ENCODE measurements at regions not wholly inside any gene's neighbourhood (a gene's known extent, or its start where the extent isn't known, plus 50 kb on each side); places are given as distances from the start of the nearest gene placed in this dataset.

DNA sequence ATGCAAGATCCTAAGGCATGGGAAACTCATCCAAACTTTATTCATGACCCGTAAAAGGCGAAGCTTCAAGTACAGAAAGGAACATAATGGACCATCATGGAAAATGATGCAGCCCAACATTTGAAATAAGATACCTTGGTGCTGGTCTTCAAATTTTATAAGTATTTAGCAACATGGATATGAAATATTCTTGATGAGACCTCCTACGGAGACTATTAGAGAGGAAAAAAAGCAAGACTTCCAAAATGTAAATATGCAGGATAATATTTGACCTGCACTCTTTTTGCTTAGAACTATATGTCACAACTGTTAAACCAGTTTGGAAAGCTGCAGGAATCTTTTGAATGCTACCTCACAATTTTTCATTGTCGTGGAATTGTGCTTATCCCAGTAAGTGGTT lies 168.8 kb upstream of the ARID2 start:
- no peak overlapping the region for H3K27ac Mint-ChIP-seq
- no peak for DNase-seq
- no peaks in the 10 kb centered on the region for H3K9me3 Mint-ChIP-seq
- H3K4me1 Mint-ChIP-seq = no peaks in the 10 kb centered on the region
- H3K36me3 Mint-ChIP-seq (ENCODE audit: low read depth) = no peaks in the 10 kb centered on the region
- H3K4me3 Mint-ChIP-seq = no peak overlapping the region
- ChIA-PET POLR2A (no interaction called here), CTCF (no interaction called here)
- H3K27me3 Mint-ChIP-seq = peaks cover 2% of the 10 kb centered on the region

DNA sequence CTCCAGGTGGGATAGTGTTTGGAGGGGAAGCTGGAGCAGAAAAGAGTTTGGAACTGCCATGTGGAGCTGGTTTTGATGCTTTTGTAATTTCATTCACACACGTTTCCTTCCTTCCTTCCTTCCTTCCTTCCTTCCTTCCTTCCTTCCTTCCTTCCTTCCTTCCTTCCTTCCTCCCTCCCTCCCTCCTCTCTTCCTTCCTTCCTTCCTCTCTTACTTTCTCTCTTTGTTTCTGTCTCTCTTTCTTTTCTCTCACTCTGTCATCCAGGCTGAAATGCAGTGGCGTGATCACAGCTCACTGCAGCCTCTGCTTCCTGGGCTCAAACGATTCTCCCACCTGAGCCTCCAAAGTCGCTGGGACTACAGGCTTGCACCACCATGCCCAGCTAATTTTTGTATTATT lies 168.0 kb upstream of the ARID2 start:
- ChIA-PET POLR2A (no interaction called here), CTCF (no interaction called here)
- H3K36me3 Mint-ChIP-seq (ENCODE audit: low read depth) = no peaks in the 10 kb centered on the region
- H3K4me3 Mint-ChIP-seq = no peak overlapping the region
- peaks cover 2% of the 10 kb centered on the region for H3K27me3 Mint-ChIP-seq
- H3K27ac Mint-ChIP-seq = no peak overlapping the region
- H3K9me3 Mint-ChIP-seq = no peaks in the 10 kb centered on the region
- no peaks in the 10 kb centered on the region for H3K4me1 Mint-ChIP-seq
- no peak for DNase-seq

DNA sequence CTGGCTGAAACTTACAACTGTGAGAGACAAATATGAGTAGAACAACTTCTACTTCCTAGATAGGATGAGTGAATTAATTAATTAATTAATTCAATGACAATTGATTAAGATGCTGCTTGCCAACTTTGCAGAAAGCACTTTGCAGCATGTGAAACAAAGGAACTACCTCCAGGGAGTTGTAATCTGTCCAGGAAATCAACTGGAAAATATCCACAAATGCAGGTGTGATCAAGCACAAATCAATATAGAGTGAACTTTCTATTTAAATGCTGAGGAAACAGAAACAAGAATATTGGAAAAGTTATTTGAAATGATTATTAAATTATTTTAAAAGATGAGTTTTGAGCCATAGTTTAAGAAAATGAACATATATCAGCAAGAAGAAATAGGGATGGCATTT lies 163.9 kb upstream of the ARID2 start:
- Mint-ChIP-seq H3K27ac (no peak overlapping the region), H3K4me3 (no peak overlapping the region), H3K27me3 (peaks cover 2% of the 10 kb centered on the region), H3K9me3 (no peaks in the 10 kb centered on the region), H3K4me1 (no peaks in the 10 kb centered on the region), H3K36me3 (ENCODE audit: low read depth) (no peaks in the 10 kb centered on the region)
- POLR2A ChIA-PET = no interaction called here
- CTCF ChIA-PET = no interaction called here
- DNase-seq = no peak

DNA sequence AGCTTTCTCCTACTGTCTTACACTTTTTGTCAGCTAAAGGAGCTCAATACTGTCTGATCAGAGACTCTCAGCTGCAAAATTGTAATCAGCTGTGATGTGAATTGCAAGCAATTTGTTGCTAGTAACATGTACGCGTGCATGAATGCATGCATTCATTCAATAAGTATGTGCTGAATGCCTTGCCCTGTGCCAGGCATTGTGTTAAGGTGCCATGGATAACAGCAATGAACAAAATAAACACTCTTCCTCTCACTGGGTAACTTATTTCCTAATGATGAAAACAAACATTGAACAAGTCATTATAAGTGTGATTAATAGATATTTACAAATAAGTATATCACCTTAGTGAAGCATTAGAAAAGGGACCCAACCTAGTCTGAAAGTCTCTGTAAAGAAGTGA lies 163.2 kb upstream of the ARID2 start:
- Mint-ChIP-seq H3K27ac (no peak overlapping the region), H3K4me1 (no peaks in the 10 kb centered on the region), H3K4me3 (no peak overlapping the region), H3K9me3 (no peaks in the 10 kb centered on the region), H3K27me3 (peaks cover 2% of the 10 kb centered on the region), H3K36me3 (ENCODE audit: low read depth) (no peaks in the 10 kb centered on the region)
- no peak for DNase-seq
- CTCF ChIA-PET = no interaction called here
- POLR2A ChIA-PET = no interaction called here

DNA sequence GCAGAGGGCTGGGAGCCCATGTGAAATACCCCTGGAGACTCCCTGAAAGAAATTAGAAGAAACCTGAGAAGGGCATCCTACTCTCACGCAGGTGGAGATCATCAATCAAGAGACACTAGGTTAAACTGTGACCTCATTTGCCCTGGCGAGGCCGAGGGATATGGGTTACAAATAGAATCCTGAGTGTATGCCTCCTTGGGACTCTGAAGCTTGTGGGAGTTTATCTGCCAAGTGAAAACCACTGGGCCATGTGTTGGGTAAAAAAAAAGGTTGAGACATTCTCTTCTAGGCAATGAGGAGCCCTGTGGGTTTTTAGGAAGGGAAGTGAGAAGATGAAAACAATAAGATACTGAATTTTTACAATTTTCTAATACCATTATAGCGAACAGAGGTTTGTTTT lies 160.7 kb upstream of the ARID2 start:
- H3K27me3 Mint-ChIP-seq = peaks cover 2% of the 10 kb centered on the region
- DNase-seq = no peak
- no peak overlapping the region for H3K27ac Mint-ChIP-seq
- no peak overlapping the region for H3K4me3 Mint-ChIP-seq
- H3K9me3 Mint-ChIP-seq = no peaks in the 10 kb centered on the region
- POLR2A ChIA-PET = no interaction called here
- no peaks in the 10 kb centered on the region for H3K4me1 Mint-ChIP-seq
- CTCF ChIA-PET = interaction anchor here (1.5 kb wide), 1 partner anchor 25 kb away, joined by 6 read pairs; no protein-coding TSS in a partner anchor
- no peaks in the 10 kb centered on the region for H3K36me3 Mint-ChIP-seq (ENCODE audit: low read depth)

DNA sequence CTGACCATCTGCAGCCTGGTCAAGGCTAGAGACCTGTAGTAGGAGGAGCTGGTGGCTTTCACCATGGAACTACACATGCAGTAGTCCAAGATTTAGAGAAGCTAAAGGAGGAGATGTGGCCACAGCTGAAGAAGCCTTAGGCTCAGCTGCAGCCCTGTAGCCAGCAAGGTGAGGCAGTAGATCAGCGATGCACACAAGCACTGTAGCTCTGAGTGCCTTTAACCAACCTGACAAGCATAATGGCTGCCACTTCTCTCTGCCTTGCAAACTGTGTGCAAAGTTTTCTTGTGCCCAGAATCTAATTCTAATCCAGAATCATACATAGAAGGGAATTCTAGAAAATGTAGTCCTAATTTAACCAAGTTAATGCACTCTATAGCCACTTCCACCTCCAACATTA lies 159.0 kb upstream of the ARID2 start:
- no peak overlapping the region for H3K27ac Mint-ChIP-seq
- H3K4me1 Mint-ChIP-seq = no peaks in the 10 kb centered on the region
- H3K36me3 Mint-ChIP-seq (ENCODE audit: low read depth) = no peaks in the 10 kb centered on the region
- no peaks in the 10 kb centered on the region for H3K9me3 Mint-ChIP-seq
- H3K27me3 Mint-ChIP-seq = no peaks in the 10 kb centered on the region
- CTCF ChIA-PET = no interaction called here
- no peak overlapping the region for H3K4me3 Mint-ChIP-seq
- POLR2A ChIA-PET = no interaction called here
- DNase-seq = no peak

DNA sequence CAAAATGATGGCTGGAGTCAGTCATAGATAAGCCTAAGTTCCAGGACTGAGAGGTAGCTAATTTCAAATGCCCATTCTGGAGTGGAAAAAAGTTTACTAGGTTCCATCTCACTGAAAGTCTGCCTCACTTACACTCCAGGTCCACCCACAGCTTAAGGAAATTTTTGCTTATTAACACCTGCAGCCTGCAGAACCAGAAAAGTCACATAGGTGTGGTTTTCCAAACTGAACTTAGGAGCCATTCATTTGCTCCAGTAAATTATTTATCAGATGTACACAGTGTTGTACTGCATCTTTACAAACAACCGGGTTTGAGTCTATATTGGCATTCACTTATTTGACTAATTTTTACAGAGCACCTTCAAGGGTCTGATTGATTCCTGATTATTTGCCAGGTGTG lies 157.4 kb upstream of the ARID2 start:
- ChIA-PET CTCF (no interaction called here), POLR2A (interaction anchor here (0.6 kb wide), 1 partner anchor 461 kb away, joined by 3 read pairs; no protein-coding TSS in a partner anchor)
- DNase-seq = no peak
- Mint-ChIP-seq H3K4me1 (no peaks in the 10 kb centered on the region), H3K27ac (no peak overlapping the region), H3K27me3 (no peaks in the 10 kb centered on the region), H3K9me3 (no peaks in the 10 kb centered on the region), H3K36me3 (ENCODE audit: low read depth) (no peaks in the 10 kb centered on the region), H3K4me3 (no peak overlapping the region)

DNA sequence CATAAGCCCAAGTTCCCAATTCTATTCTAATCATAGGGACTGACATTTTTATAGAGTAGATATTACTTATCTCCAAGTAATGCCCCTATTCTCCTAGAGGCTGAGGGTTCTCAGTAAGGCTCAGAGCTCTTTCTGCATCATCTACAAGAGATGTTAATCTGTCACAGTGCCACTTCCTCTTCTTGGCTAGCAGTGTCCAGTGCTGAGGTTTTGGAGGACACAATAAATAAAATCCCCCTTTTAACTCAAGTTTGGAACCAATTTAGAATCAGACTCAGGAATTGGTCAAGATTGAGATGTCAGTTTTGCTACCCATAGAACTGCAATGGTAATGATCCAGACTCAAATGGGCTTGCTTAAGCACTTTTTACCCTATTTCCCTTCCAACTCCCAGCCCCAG lies 154.1 kb upstream of the ARID2 start:
- Mint-ChIP-seq H3K36me3 (ENCODE audit: low read depth) (no peaks in the 10 kb centered on the region), H3K4me1 (peaks cover 2% of the 10 kb centered on the region), H3K27ac (no peak overlapping the region), H3K9me3 (no peaks in the 10 kb centered on the region), H3K4me3 (no peak overlapping the region), H3K27me3 (no peaks in the 10 kb centered on the region)
- POLR2A ChIA-PET = no interaction called here
- CTCF ChIA-PET = no interaction called here
- DNase-seq = no peak

DNA sequence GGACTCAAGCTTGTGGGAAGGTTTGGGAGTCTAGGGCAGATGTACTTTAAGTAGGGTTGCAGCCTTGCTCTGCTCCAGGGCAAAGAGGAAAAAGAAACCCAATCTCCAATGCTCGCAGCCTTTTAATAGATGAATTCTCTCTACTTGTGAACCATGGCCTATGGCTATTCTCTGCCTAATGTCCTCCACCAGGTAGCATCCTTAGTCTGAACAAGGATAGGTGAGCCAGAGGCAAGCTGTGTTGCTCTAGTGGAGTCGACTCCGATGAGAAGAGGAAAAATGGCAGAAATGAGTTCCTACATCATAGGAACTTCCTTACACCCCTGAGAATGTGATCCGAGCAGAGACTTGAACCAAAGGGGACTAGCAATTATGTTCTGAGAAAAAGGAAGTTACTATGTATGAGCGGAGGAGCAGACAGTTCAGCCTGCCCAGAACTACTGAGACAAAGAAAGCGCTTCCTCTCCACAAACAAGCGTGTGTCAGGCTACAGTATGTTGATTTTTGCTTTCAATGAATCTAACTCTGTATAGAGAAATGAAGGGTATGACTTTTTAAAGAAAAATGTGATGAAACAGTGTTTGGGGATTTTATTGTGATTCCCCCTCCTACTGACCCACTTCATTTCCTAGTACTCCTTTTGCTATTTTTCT lies 153.6 kb upstream of the ARID2 start:
- Mint-ChIP-seq H3K4me1 (peaks cover 2% of the 10 kb centered on the region), H3K9me3 (no peaks in the 10 kb centered on the region), H3K4me3 (no peak overlapping the region), H3K36me3 (ENCODE audit: low read depth) (no peaks in the 10 kb centered on the region), H3K27me3 (peaks cover under 1% of the 10 kb centered on the region), H3K27ac (no peak overlapping the region)
- no peak for DNase-seq
- ChIA-PET CTCF (no interaction called here), POLR2A (no interaction called here)

DNA sequence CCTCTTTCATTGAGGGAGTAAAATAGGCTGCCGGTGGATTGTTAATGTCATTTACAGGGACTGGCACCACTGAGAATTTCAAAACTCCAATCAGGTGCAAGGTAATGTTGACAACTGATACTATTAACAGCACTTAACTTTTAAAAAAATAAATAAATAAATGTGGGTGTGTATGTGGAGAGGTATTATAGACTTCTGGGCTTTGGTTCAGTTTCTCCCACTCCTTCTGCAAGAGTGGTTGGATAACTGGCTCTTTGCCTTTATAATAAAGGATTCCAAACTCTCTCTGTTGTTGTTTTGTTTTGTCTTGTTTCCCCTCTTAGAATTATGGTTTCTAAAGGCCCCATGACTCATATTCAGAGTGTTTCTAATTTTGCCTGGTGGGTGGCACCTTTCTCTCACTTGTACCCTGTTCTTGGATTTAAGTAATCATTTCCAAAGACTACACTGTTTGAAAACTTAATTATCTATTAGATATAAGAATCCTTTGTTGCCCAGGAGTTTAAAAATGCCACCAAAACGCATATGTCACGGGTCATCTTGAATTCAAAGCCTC lies 151.6 kb upstream of the ARID2 start:
- Mint-ChIP-seq H3K27ac (no peak overlapping the region), H3K9me3 (no peaks in the 10 kb centered on the region), H3K4me1 (peaks cover 2% of the 10 kb centered on the region), H3K4me3 (no peak overlapping the region), H3K36me3 (ENCODE audit: low read depth) (no peaks in the 10 kb centered on the region), H3K27me3 (peaks cover 4% of the 10 kb centered on the region)
- no peak for DNase-seq
- CTCF ChIA-PET = no interaction called here
- POLR2A ChIA-PET = no interaction called here

DNA sequence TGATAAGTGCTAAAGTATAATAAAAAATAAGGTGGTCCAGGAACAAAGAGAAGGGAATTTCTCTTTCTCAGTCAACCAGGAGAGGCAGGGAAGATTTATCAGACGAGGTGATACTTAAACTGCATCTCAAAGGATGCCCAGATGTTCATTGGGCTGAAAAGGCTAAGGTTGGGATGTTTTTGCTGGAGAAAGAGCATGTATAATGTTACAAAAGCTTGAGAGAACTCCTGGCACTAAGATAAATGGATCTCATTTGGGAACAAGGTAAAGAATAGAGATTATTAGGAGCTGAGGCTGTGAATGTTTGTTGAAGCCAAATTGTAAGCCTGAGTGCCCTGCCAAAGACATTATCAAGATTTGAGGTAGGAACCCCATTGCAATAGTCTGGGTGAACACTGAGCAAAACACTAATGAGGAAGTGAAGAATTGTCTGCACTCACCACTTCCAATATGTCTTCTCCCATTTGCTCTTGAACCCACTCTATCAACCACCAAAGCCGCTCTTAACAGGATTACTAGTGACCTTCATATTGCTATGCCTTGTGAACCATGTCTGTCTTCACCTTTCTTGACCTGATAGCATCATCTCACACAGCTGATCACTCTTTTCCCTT lies 149.0 kb upstream of the ARID2 start:
- peaks cover 4% of the 10 kb centered on the region for H3K27me3 Mint-ChIP-seq
- H3K4me1 Mint-ChIP-seq = peaks cover 2% of the 10 kb centered on the region
- ChIA-PET CTCF (interaction anchor here (1.4 kb wide), 1 partner anchor 37 kb away, joined by 3 read pairs; no protein-coding TSS in a partner anchor), POLR2A (no interaction called here)
- no peak overlapping the region for H3K27ac Mint-ChIP-seq
- no peaks in the 10 kb centered on the region for H3K36me3 Mint-ChIP-seq (ENCODE audit: low read depth)
- no peak overlapping the region for H3K4me3 Mint-ChIP-seq
- no peak for DNase-seq
- no peaks in the 10 kb centered on the region for H3K9me3 Mint-ChIP-seq

DNA sequence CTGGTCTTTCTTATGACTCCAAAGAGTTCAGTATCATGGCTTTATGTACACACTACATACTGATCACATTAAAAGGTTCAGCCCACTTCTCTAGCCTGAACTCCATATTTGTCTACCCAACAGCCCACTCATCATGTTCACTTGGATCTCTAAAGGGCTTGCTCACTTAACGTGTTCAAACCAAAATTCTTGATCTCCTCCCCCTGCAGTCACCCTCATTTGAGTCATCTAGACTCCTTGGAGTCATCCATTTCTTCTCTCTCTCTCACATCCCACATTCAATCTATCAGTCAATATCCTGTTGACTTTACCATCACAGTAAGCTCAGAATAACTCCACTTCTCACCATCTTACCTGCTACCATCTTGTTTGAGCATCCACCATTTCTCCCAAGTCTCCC lies 148.4 kb upstream of the ARID2 start:
- CTCF ChIA-PET = no interaction called here
- Mint-ChIP-seq H3K4me1 (peaks cover 2% of the 10 kb centered on the region), H3K9me3 (no peaks in the 10 kb centered on the region), H3K36me3 (ENCODE audit: low read depth) (no peaks in the 10 kb centered on the region), H3K27me3 (peaks cover 4% of the 10 kb centered on the region), H3K4me3 (no peak overlapping the region), H3K27ac (no peak overlapping the region)
- POLR2A ChIA-PET = no interaction called here
- DNase-seq = no peak

DNA sequence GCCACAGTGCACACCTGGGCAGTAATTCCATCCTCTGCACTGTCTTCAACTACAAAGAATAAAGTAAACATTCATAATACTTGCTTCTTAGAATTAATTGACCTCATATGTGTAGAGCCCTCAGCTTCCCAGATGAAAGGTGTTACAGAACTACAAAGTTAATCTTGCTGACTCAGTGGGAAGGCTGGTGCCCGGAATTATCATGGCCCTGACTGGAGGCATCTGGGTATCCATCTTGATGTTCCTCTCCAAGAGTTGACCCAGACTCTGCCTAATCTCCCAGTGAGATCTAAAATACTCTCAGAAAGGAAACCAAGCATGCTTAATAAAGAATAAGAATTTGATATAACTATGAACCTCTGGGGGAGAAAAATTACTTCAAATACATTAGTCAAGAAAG lies 147.0 kb upstream of the ARID2 start:
- CTCF ChIA-PET = no interaction called here

DNA sequence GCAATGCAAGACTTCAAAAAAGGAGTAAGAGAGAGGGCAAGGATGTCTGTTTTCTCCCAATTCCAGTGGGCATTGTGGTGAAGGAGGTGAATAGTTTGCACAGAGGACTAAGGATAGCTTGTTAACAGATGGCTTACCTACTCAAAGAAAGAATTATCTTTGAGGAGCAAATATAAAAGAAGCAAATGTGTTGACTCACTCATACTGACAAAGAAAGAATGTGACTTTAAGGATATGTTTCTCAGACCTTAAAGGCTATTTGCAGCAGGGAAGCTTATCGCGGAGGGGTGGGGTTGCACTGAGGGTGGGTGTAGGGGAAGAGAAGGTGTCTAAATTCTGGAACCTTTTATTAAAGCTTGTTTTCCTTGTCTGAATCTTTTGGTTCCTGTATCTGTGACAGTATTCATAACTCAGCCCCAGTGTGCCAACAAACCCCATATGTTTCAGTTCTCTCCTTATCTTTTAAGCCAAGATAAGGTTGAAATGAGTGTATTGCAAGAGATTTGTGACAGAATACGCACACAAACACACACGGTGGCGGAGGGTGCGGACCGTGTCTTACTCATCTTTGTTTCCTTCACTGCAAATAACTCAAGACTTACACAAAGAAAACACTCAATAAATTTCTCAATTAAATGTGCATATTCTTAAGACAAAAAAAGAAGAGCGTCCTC lies 146.4 kb upstream of the ARID2 start:
- H3K36me3 Mint-ChIP-seq (ENCODE audit: low read depth) = no peaks in the 10 kb centered on the region
- H3K9me3 Mint-ChIP-seq = no peaks in the 10 kb centered on the region
- H3K4me1 Mint-ChIP-seq = no peaks in the 10 kb centered on the region
- H3K4me3 Mint-ChIP-seq = no peak overlapping the region
- ChIA-PET CTCF (no interaction called here), POLR2A (no interaction called here)
- H3K27ac Mint-ChIP-seq = no peak overlapping the region
- H3K27me3 Mint-ChIP-seq = peaks cover 4% of the 10 kb centered on the region
- DNase-seq = no peak

More for the DNA sequence above, 147.0 kb upstream of the ARID2 start:
- Mint-ChIP-seq H3K27me3 (peaks cover 4% of the 10 kb centered on the region), H3K4me3 (no peak overlapping the region), H3K4me1 (peaks cover 2% of the 10 kb centered on the region), H3K36me3 (ENCODE audit: low read depth) (no peaks in the 10 kb centered on the region), H3K27ac (no peak overlapping the region), H3K9me3 (no peaks in the 10 kb centered on the region)
- DNase-seq = no peak
- POLR2A ChIA-PET = no interaction called here
